Stimulated activated CD4-positive, alpha-beta T cell treated with anti-CD3 and anti-CD28 coated beads, Interleukin-12 subunit alpha, Interleukin-12 subunit beta, amount 100 ng/mL, for 24 hours (primary cell): ENCODE measurements at regions not wholly inside any gene's neighbourhood (a gene's known extent, or its start where the extent isn't known, plus 50 kb on each side); places are given as distances from the start of the nearest gene placed in this dataset.
"Not testable (repeated sequence)": the region's sequence is repeated elsewhere in the genome, so short reads cannot be mapped to it uniquely, and the experiment has no call there.

Experiments used
- DNase-seq, 2 experiments: peaks; one replicate each; pipeline ENCODE4 v3.0.0-alpha.2; 2020; ENCODE audit warnings: low read depth in 2 of 2

DNA sequence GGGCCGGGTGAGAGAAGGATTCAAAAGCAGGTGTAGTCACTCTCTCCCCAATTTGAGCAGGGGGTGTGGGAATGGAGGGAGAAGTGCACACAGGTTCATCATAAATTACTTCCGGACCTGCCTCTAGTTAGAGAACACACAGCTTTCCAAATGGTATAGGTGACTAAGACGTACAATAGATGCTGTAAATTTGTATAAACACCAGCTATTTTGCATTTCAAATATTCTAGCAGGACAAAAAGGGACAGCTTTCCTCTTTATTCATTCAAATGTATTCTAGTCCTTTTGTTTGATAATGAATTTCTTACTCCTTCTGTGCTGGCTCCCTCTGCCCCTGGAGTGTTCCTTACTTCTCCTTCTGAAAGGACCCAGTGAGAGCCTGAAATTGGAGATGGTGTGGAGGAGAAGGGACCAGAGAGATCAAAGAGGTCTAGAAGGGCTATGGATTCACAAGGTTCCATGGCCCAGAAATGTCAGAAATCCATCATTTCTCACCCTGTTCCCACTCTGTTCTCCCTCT, 53.2 kb upstream of the SH3BP4 start:
- DNase-seq, result no peak

DNA sequence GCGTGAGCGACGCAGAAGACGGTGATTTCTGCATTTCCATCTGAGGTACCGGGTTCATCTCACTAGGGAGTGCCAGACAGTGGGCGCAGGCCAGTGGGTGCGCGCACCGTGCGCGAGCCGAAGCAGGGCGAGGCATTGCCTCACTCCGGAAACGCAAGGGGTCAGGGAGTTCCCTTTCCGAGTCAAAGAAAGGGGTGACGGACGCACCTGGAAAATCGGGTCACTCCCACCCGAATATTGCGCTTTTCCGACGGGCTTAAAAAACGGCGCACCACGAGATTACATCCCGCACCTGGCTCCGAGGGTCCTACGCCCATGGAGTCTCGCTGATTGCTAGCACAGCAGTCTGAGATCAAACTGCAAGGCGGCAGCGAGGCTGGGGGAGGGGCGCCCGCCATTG, 63.4 kb upstream of the SH3BP4 start:
- DNase-seq, result not testable (repeated sequence)

DNA sequence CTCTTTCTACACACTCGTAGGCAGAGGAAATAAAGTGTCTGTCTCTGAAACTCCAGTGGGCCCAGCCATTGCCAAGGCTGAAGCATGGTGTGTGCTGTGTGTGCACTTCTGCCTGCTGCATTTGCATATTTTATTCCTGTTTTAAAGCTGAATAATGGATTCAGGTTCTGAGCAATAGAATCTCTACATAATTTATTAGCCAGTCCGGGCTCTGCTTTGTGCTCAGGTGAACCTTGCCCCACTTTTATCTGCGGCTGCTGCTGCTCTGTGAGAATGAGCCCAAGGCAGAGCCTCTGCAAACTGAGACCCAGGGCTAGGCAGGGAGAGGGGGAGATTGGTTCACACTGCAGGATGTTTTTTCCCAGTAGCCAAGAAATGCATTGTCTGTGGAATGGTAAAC, 64.6 kb upstream of the SH3BP4 start:
- DNase-seq, result no peak

DNA sequence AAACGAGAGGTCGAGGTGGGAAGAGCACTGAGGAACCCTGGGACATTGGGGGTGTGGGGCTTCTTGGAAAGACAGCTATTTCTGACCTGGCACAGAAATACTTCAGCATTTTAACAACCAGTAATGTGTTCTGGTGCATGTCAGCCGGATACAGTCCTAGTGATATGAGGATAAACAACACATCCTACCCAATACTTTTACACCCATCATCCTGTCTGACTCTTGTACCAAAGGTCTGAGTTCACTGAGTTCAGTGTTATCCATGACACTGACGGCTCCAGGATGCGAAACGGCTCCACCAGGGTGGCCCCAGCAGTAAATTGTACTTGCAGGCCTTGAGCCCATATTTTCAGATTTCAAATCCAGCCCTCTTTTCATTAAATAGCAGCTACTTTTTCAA, 65.9 kb upstream of the SH3BP4 start:
- no peak for DNase-seq

DNA sequence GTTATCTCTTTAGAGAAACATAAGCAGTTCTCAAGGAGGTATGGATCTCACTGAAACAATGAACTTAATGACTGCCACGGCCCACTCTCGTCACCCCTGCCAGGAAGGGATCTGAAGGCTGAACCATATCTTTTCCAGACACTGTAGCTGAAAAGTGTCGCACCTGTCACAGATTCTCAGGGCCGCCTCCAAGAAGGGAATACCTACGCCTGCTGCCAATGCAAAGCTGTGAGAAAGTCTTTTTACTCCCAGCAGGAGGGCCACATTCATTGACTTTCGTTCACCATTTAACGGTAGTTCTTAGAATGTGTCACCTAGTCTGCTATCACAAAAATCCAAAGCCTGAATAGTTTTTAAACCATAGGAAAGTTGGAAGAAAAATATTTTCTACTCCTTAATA, 66.7 kb upstream of the SH3BP4 start:
- no peak for DNase-seq

DNA sequence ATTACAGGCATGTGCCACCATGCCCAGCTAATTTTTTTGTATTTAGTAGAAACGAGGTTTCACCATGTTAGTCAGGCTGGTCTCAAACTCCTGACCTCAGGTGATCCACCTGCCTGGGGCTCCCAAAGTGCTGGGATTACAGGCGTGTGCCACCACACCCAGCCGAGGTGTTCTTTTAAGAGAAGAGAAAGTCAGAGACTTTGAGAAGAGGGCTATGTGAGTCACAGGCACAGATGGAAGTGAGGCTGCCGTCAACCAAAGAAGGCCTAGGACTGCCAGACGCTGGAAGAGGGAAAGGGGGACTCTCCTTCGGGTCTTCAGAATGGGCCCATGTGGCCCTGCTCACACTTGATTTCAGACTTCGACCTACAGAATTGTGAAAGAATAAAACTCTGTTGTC, 67.2 kb upstream of the SH3BP4 start:
- no peak for DNase-seq

DNA sequence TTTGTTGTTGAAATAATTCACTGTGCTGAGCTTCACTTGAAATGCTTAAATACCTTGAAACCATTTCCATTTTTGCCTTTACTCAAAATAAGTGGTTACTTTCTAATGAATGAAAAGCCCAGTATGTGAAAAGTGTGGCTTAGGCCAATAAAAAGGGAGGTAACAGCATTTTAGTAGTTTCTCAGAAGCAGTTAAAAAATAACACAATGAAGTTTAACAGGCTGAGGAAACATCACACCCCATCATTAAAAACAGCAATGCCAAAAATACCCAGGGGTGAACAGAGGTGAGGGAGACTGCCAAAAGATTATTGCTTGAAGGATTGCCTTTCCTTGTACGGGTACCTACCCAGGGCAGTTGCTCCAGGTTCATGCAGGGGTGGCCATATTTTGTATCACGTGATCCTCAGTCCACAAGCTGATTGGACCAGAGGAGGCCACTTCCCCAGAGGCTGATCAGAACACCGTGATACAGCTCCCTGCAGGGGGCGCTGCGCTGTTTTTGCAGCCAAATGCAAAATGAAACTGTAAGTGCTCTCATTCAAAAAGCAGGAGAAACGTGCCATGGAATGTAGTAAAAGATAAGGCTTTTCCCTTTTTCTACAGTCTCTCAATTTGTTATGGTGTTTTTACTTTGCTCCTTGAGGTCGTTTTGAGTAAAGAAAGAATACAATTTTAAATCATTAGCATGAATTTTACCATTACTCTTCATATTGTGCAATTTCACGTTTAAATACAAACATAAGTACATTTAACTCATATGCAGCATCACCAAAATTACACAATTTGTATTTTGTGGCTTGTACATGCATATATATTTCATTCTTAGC, 70.2 kb upstream of the SH3BP4 start:
- DNase-seq, result peak in 1 of 2 experiments; percentile 31

DNA sequence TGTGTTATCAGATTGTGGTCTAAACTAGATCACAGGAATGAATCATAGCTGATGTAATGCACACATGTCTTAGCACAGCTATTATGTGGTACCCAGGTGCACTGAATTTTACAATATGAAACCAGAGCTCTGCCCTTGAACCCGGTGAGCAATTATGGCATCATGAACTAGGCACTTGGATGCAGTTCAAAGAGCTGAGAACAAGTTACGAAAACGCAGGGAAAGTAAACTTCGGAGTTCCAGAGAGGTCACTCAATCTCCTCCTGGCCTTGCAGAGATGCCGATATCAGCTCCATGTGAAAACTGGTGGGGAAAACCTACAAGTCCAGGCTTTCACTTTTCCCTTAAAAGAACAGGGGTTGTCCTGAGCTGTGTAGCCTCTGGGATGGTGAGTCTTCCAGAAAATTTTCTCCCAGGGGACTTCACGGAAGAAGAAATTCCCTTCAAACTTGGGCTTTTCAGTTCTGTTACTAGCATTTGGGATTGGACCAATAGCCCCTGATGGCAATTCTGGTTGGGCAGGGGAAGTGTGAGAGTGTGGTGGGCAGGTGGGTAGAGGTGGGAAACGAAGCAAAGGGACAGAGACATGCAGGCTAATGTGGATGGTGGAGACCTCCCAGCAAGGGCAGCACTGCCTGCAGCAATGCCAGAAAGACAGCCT, 71.1 kb upstream of the SH3BP4 start:
- no peak for DNase-seq

DNA sequence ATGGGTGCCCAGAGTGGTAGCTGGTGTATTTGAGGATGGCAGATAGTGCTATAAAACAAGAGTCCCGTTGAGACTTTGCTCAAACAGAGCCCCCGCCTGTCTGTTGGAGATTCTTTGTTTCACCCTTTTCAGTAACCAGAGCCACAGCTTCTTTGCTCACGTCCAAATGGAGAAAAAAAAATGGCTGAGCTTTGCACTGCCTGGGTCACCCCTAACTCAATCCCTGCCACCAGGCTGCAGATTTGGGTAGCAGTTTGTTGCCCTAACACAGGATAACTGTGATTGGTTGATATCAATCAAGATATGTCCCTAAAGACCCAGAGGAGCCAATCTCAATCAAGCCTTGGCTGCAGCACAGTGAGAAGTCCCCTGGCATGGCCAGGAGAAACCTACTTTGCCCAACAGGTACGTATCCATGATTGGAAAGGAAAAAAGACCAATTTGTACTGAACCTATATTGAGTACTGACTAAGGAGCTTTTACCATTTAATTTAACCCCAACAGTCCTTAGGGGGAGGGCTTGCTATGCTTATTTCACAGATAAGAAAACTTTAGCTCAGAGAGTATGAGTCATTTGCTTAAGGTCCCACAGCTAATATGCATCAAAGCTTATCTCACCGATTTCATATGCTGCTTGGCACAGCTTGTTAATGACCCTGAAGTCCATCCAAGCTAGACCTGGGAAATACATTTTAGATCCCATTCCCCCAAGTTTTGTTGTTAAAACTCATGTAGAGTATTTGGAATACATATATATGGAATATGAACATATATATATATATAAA, 72.0 kb upstream of the SH3BP4 start:
- DNase-seq, result no peak

DNA sequence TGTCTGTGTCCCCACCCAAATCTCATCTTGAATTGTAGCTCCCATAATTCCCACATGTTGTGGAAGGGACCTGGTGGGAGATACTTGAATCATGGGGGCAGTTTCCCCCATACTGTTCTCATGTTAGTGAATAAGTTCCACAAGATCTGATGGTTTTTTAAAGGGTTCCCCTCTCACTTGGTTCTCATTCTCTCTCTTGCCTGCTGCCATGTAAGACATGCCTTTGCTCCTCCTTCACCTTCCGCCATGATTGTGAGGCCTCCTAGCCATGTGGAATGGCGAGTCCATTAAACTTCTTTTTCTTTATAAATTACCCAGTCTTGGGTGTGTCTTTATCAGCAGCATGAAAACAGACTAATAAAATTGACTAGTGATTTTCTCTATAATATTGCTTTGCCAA, 75.2 kb upstream of the SH3BP4 start:
- DNase-seq, result not testable (repeated sequence)

DNA sequence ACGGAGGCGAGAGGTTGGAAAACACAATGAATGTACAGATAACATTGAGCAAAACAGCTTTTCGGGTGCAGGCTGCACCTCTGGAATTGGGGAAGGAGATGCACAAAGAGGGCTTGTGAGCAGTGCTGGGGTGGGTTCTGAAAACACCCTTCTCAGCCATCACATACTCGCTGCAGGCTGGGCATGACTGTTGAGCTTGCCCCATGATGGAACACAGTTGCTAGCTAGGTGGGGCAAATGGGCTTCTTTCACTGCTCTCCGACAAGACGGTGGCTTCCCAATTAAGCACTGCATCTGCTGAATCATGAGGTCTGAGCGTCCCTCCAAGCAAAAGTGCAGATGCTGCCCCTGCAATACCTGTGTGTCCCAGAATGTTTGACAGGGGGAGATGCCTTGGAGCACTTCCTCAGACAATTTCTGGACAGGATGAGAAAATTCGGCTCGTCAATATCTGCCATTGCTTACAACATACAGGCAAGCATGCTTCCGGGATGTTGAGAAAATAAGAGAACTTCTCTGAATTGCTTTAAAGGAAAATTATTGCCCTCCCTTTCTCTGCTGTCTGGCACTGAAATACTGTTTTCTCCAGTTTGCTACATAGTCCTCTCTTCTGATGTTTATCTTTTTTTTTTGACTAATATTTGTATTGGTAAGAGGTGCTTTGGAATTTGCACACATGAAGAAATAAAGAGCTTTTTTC, 77.3 kb upstream of the SH3BP4 start:
- no peak for DNase-seq

DNA sequence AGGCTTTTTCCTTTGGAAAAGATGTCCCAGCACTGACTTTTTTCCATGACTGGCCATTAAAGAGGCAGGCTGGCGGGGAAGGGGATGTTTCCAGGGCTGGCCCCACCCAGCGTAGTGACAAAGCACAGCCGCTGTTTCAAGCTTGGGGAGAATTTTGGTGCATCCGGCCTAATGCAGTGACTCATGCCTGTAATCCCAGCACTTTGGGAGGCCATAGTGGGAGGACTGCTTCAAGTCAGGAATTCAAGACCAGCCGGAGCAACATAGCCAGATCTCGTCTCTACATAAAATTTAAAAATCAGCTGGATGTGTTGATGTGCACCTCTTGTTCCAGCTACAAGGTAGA, 78.0 kb upstream of the SH3BP4 start:
- DNase-seq, result no peak

DNA sequence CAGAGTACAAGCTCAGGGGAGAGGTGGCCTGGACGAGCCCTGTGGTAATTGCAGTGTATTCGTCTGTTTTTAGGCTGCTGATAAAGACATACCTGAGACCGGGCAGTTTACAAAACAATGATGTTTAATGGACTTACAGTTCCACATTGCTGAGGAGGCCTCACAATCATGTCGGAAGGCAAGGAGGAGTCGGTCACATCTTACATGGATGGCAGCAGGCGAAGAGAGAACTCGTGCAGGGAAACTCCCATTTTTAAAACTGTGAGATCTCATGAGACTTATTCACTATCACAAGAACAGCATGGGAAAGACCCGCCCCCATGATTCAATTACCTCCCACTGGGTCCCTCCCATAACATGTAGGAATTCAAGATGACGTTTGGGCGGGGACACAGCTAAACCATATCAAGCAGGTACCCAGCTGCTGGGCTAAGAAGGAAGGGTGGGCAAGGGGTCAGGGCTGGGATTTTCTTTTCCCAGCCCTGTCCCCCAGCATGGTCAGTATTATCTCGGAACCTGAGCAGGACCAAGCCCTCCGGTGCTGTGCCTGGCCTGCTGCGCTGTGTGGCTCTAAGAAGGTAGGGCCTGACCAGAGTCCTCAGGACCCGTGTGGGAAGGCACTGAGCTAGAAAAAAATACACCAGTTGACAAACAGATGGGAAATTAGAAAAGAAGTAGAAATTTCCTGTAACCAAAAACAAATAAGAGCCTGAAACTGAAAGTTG, 78.6 kb upstream of the SH3BP4 start:
- DNase-seq, result no peak

DNA sequence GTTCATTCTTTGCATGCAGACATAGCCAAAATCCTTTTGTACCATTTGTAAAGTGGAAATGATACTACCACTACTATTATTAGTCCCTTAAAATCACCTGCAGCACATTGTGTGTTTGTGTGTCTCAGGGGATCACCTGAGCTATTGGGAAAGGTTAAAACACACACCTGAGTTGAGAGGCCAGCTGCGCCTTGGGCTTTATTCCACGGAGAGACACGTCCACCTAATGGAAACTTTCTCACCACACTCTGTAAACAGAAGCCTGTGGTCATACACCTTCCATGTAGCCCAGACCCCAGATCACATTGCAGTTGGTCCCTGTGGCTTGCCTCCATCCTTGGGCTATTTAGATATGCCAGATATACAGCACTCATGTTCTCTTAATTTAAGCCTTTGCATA, 81.8 kb upstream of the SH3BP4 start:
- no peak for DNase-seq

DNA sequence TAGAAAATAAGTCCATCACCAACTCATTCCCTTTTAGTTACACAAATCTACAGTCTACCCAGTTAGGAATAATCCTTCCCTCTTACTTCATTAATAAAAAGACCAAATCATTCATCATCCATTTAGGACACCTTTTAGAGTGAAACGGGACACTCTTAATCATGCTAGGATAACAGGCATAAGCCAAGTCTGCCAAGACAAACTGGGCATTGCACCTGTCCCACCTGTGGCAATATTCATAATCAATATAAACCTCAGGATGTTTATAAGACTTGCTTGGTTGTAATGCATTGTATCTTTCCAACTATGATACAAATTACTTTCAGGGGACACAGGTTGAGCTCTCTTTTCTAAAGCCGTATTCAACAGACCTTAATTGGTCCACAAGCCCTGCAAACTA, 82.7 kb upstream of the SH3BP4 start:
- DNase-seq, result no peak

DNA sequence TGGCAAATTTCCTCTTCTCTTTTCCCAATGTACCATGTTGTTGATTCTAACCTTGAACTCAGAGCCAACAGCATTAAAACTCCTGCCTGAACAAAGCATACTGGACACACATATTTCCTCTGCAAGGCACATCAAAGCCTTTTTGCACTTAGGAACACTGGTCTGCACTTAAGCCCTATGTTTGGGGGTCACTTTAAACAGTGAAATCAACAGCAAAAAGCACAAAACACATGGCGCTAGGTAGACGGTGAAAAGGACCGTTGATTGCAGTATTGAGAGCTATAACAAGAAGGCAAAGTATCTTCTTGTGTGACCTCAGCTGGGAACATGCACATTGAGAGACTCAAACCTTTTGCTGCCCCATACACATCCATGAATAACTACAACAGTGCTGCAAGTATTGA, 83.9 kb upstream of the SH3BP4 start:
- no peak for DNase-seq

DNA sequence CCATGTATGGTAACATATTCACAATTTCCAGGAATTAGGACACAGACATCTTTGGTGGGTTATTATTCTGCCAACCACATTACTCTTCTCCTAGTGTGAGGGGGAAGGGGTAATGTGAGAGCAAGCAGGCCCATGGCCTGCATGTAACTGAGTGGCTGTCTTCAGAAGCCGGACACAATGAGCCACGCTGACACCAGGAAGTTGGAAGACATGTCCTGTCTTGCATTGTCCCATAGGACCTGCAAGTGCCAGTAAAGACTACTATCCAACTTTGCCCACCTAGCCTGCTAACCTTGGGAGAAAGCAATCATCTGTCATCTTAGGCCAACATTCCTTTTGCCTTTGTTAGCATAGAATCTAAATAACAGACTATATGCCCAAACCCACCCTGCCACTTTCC, 86.2 kb upstream of the SH3BP4 start:
- no peak for DNase-seq

DNA sequence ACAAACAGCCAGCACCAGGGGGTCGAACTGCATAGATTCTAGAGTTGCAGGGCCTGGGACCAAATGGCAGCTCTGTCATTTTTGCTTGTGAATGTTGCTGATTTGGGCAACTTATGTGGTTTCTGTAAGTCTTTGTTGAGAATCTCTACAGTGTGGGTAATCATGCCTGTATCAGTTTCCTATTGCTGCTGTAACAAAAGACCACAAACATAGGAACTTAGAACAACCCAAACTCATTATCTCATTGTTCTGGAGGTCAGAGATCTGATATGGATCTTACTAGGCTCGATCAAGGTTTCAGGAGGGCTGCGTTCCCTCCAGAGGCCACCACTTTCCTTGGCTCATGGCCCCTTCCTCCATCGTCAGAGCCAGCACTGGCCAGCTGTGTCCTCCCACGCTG, 86.8 kb upstream of the SH3BP4 start:
- no peak for DNase-seq

DNA sequence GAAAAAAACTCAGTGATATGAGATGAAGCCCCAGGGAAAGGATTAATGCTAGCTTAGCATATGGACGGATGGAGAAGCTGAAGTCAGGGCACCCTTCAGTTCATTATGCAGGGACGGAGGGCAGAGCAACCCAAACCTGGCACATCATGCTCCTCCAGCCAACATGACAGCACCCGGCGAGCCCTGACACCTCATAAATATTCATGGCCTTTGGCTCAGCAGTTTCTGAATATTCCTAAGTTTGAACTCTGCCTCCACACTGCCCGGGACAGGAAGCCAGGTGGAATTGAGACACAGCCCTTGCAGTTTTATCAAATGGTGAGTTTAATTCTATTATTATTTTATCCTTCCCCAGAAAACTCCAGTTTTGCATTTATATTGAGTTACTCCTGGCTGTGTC, 87.3 kb upstream of the SH3BP4 start:
- DNase-seq, result no peak

DNA sequence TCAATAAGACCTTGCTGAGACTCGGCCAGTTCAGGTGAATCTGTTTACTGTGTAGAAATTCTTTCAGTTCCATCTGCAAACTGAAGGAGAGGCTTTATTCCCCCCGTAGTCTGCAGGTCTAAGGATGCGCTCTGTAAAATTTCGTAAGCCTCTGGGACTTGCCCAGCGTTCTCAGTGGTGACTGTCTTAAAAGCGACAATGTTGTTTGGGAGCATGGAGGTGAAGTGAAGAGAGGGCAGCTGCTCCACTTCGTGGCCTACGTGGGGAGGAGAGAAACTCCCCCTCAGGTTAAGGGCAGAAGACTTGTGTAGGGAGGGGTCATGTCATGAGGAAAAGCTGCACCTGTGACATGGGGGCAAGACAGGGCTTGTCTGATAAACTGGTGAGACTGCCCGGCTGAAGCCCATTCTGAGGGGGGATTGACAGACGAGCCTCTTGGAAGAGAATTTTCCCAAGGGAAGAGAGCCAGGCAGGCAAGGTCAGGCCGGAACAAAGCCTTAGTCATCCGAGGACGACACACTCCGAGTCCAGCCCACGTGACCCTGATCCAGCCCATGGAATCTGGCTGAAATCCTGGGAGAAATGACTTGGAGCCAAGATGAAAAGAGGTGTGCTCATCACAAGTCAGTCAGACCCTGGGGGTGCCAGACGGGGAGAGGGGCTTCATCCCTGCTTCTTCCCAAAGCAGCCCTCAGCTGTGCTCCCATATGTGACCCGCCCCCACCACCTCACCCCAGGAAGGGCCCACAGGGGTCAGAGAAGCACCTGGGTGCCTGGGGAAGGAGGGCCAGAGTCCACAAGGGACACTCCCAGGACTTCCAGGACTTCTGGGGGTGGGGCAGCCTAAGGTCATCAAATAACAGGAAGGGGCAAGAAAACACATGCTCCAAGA, 88.5 kb upstream of the SH3BP4 start:
- DNase-seq, result no peak
